Loucy (cell line): ENCODE measurements at regions not wholly inside any gene's neighbourhood (a gene's known extent, or its start where the extent isn't known, plus 50 kb on each side); places are given as distances from the start of the nearest gene placed in this dataset.

Experiments
- H2AFZ ChIP-seq: fragments of 200-600 bp; sonication (generic); 2 replicates; pipeline ENCODE4 v1.6.0; 2016; ENCODE audit warnings: antibody characterized with exemption, mild to moderate bottlenecking, low read length, moderate library complexity
- H3F3A ChIP-seq: fragments of 200-600 bp; 2 replicates; pipeline ENCODE4 v1.6.0; 2016; ENCODE audit warnings: antibody characterized with exemption, low read depth, mild to moderate bottlenecking
- H3K27me3 ChIP-seq: fragments of 200-600 bp; sonication (generic); 2 replicates; pipeline ENCODE4 v1.6.1; 2014; ENCODE audit warnings: low read length, mild to moderate bottlenecking; ENCODE audit not compliant: insufficient read depth, poor library complexity, severe bottlenecking
- H3K36me3 ChIP-seq: fragments of 200-600 bp; sonication (generic); 2 replicates; pipeline ENCODE4 v1.6.1; 2016; ENCODE audit warnings: low read length; ENCODE audit not compliant: insufficient read depth
- H3K4me1 ChIP-seq: fragments of 200-600 bp; sonication (generic); 2 replicates; pipeline ENCODE4 v1.5.1; 2014; ENCODE audit warnings: low read length, mild to moderate bottlenecking; ENCODE audit not compliant: insufficient read depth, poor library complexity, severe bottlenecking
- H3K4me2 ChIP-seq: fragments of 200-600 bp; sonication (generic); 2 replicates; pipeline ENCODE4 v1.6.0; 2014; ENCODE audit warnings: antibody characterized with exemption, low read length, low read depth, mild to moderate bottlenecking; ENCODE audit not compliant: poor library complexity, severe bottlenecking
- H3K4me3 ChIP-seq: fragments of 200-600 bp; sonication (generic); 2 replicates; pipeline ENCODE4 v1.5.1; 2014; ENCODE audit warnings: low read length, mild to moderate bottlenecking, mixed read lengths; ENCODE audit not compliant: poor library complexity, severe bottlenecking
- H3K79me2 ChIP-seq: fragments of 200-600 bp; sonication (generic); 2 replicates; pipeline ENCODE4 v1.6.1; 2014; ENCODE audit warnings: low read length; ENCODE audit not compliant: insufficient read depth
- H3K9ac ChIP-seq: fragments of 200-600 bp; sonication (generic); 2 replicates; pipeline ENCODE4 v1.6.0; 2014; ENCODE audit warnings: mild to moderate bottlenecking, low read depth, low read length, moderate library complexity; ENCODE audit not compliant: poor library complexity, severe bottlenecking
- H3K9me2 ChIP-seq: fragments of 200-600 bp; sonication (generic); replicated peaks from 2 replicates; pipeline ENCODE4 v1.6.1; 2016; ENCODE audit warnings: low read depth, low read length, mixed read lengths
- H3K9me3 ChIP-seq: fragments of 200-600 bp; sonication (generic); 2 replicates; pipeline ENCODE4 v1.6.1; 2014; ENCODE audit warnings: mild to moderate bottlenecking, antibody characterized with exemption, low read length, low read depth; ENCODE audit not compliant: insufficient read depth
- H4K20me1 ChIP-seq: fragments of 200-600 bp; sonication (generic); 2 replicates; pipeline ENCODE4 v1.6.0; 2014; ENCODE audit warnings: antibody characterized with exemption, low read length, mild to moderate bottlenecking; ENCODE audit not compliant: insufficient read depth, poor library complexity, severe bottlenecking
- EZH2phosphoT487 ChIP-seq: fragments of 200-600 bp; IDR thresholded peaks from 2 replicates; pipeline ENCODE4 v1.6.1; 2018; ENCODE audit warnings: antibody characterized with exemption, mild to moderate bottlenecking, moderate library complexity, borderline replicate concordance
- TF ChIP-seq, protein P1 (sequence below): fragments of 200-600 bp; sonication (generic); conservative IDR thresholded peaks from 2 replicates; pipeline ENCODE4 v1.5.1; 2014; ENCODE audit warnings: mild to moderate bottlenecking, antibody characterized with exemption, low read length

- TF ChIP-seq, protein P1, sequence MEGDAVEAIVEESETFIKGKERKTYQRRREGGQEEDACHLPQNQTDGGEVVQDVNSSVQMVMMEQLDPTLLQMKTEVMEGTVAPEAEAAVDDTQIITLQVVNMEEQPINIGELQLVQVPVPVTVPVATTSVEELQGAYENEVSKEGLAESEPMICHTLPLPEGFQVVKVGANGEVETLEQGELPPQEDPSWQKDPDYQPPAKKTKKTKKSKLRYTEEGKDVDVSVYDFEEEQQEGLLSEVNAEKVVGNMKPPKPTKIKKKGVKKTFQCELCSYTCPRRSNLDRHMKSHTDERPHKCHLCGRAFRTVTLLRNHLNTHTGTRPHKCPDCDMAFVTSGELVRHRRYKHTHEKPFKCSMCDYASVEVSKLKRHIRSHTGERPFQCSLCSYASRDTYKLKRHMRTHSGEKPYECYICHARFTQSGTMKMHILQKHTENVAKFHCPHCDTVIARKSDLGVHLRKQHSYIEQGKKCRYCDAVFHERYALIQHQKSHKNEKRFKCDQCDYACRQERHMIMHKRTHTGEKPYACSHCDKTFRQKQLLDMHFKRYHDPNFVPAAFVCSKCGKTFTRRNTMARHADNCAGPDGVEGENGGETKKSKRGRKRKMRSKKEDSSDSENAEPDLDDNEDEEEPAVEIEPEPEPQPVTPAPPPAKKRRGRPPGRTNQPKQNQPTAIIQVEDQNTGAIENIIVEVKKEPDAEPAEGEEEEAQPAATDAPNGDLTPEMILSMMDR = no peak
- TF ChIP-seq EZH2phosphoT487 = no peak
These were observed 150.6 kb downstream of the SI start for GRCh38 chr3:164927728-164928127.

GRCh38 chr3:164918905-164919304 is 159.4 kb downstream of the SI start:
- no peaks in the 10 kb centered on the region for H3F3A ChIP-seq
- H3K27me3 ChIP-seq = no peaks in the 10 kb centered on the region
- H3K79me2 ChIP-seq = no peaks in the 10 kb centered on the region
- H3K4me3 ChIP-seq = no peak overlapping the region
- H2AFZ ChIP-seq = no peak overlapping the region
- H3K9me3 ChIP-seq = no peaks in the 10 kb centered on the region
- no peaks in the 10 kb centered on the region for H3K36me3 ChIP-seq
- H3K9ac ChIP-seq = no peak overlapping the region
- TF ChIP-seq, protein P1 = no peak
- TF ChIP-seq EZH2phosphoT487 = no peak
- H4K20me1 ChIP-seq = no peaks in the 10 kb centered on the region
- H3K9me2 ChIP-seq = no peaks in the 10 kb centered on the region
- no peak overlapping the region for H3K4me2 ChIP-seq
- H3K4me1 ChIP-seq = no peaks in the 10 kb centered on the region

More at GRCh38 chr3:164927728-164928127, 150.6 kb downstream of the SI start:
- Histone ChIP-seq H3K79me2 (no peaks in the 10 kb centered on the region), H2AFZ (no peak overlapping the region), H3K36me3 (no peaks in the 10 kb centered on the region), H3K4me2 (no peak overlapping the region), H3K9me3 (no peaks in the 10 kb centered on the region), H3K4me3 (no peak overlapping the region), H3K9ac (no peak overlapping the region), H3K4me1 (no peaks in the 10 kb centered on the region), H3K27me3 (no peaks in the 10 kb centered on the region), H3K9me2 (no peaks in the 10 kb centered on the region), H4K20me1 (no peaks in the 10 kb centered on the region), H3F3A (no peaks in the 10 kb centered on the region)

DNA sequence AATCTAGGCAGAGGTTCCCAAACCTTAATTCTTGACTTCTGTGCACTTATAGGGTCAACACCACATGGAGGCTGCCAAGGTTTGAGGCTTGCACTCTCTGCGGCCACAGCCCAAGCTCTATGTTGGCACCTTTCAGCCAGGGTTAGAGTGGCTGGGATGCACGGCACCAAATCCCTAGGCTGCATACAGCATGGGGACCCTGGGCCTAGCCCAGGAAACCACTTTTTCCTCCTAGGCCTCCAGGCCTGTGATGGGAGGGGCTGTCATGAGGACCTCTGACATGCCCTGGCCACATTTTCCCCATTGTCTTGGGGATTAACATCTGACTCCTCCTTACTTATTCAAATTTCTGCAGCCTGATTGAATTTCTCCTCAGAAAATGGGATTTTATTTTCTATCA is 165.4 kb downstream of the SI start:
- Histone ChIP-seq H3F3A (no peaks in the 10 kb centered on the region), H3K4me3 (no peak overlapping the region), H3K9me2 (no peaks in the 10 kb centered on the region), H4K20me1 (no peaks in the 10 kb centered on the region), H3K79me2 (no peaks in the 10 kb centered on the region), H3K4me2 (no peak overlapping the region), H3K4me1 (no peaks in the 10 kb centered on the region), H3K36me3 (no peaks in the 10 kb centered on the region), H2AFZ (no peak overlapping the region), H3K9ac (no peak overlapping the region), H3K9me3 (no peaks in the 10 kb centered on the region; the same call in 1 of the 2 replicates), H3K27me3 (no peaks in the 10 kb centered on the region)
- TF ChIP-seq, protein P1 = no peak
- TF ChIP-seq EZH2phosphoT487 = no peak
